Neural progenitor cell (in vitro differentiated cells): ENCODE measurements at regions not wholly inside any gene's neighbourhood (a gene's known extent, or its start where the extent isn't known, plus 50 kb on each side); places are given as distances from the start of the nearest gene placed in this dataset.

Experiments
- EZH2 ChIP-seq: fragments of 200-600 bp; sonication (generic); IDR thresholded peaks from 2 replicates; pipeline ENCODE4 v1.6.1; 2017; ENCODE audit warnings: antibody characterized with exemption, mild to moderate bottlenecking, moderate library complexity
- TF ChIP-seq, protein P1 (sequence below): fragments of 200-600 bp; sonication (generic); IDR thresholded peaks from 2 replicates; pipeline ENCODE4 v1.5.1; 2017; ENCODE audit warnings: antibody characterized with exemption, mild to moderate bottlenecking

DNA sequence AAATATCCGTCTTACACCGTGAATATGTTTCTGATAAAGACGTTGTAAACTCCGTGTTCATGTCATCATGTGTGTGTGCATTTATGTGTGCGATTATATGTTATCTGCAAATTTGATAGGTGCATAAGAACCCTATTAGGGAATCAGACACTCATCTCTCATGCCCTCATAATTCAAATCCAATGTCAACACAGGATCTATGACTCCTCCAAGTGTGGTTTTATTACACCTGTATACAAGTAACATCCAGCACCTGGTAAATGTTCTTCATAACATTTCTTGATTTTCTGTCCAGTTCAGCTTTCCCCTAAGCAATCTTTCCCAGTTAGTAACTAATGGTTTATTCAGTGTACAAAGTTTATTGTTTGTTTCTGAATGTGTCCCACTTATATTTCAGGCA, 681.9 kb downstream of the CDH11 start:
- TF ChIP-seq EZH2, result no peak
- TF ChIP-seq, protein P1, sequence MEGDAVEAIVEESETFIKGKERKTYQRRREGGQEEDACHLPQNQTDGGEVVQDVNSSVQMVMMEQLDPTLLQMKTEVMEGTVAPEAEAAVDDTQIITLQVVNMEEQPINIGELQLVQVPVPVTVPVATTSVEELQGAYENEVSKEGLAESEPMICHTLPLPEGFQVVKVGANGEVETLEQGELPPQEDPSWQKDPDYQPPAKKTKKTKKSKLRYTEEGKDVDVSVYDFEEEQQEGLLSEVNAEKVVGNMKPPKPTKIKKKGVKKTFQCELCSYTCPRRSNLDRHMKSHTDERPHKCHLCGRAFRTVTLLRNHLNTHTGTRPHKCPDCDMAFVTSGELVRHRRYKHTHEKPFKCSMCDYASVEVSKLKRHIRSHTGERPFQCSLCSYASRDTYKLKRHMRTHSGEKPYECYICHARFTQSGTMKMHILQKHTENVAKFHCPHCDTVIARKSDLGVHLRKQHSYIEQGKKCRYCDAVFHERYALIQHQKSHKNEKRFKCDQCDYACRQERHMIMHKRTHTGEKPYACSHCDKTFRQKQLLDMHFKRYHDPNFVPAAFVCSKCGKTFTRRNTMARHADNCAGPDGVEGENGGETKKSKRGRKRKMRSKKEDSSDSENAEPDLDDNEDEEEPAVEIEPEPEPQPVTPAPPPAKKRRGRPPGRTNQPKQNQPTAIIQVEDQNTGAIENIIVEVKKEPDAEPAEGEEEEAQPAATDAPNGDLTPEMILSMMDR, result no peak
